IPS DF 6.9 (cell line): ENCODE measurements at regions not wholly inside any gene's neighbourhood (a gene's known extent, or its start where the extent isn't known, plus 50 kb on each side); places are given as distances from the start of the nearest gene placed in this dataset.

ENCODE experiments used
- DNase-seq: peaks from one replicate; pipeline ENCODE4 v3.0.0-alpha.2; 2013; ENCODE audit warnings: low read depth, low spot score
- H3K27ac ChIP-seq: one replicate; pipeline ENCODE4 v1.5.1; 2013; ENCODE audit warnings: low read length, control low read depth
- H3K27me3 ChIP-seq: 2 replicates; pipeline ENCODE4 v1.6.1; 2013; ENCODE audit warnings: mild to moderate bottlenecking, low read length; ENCODE audit not compliant: control insufficient read depth, insufficient read depth
- H3K36me3 ChIP-seq: 2 replicates; pipeline ENCODE4 v1.6.1; 2013; ENCODE audit warnings: low read length; ENCODE audit not compliant: control insufficient read depth, insufficient read depth
- H3K4me1 ChIP-seq: 2 replicates; pipeline ENCODE4 v1.6.1; 2013; ENCODE audit warnings: low read length; ENCODE audit not compliant: control insufficient read depth, insufficient read depth
- H3K4me3 ChIP-seq: 2 replicates; pipeline ENCODE4 v1.5.1; 2013; ENCODE audit warnings: mild to moderate bottlenecking, low read length
- H3K9me3 ChIP-seq: 2 replicates; pipeline ENCODE4 v1.6.1; 2013; ENCODE audit warnings: low read length, inconsistent platforms; ENCODE audit not compliant: control insufficient read depth, insufficient read depth
- WGBS: extraction: QIAGEN DNeasy Blood & Tissue Kit; methylation state at CpG from one replicate; pipeline ENCODE4 v1.1.7; 2013; ENCODE audit warnings: mixed read lengths, missing lambda C conversion rate; ENCODE audit not compliant: insufficient read length, insufficient coverage; 5-methylcytosine and 5-hydroxymethylcytosine counted together

DNA sequence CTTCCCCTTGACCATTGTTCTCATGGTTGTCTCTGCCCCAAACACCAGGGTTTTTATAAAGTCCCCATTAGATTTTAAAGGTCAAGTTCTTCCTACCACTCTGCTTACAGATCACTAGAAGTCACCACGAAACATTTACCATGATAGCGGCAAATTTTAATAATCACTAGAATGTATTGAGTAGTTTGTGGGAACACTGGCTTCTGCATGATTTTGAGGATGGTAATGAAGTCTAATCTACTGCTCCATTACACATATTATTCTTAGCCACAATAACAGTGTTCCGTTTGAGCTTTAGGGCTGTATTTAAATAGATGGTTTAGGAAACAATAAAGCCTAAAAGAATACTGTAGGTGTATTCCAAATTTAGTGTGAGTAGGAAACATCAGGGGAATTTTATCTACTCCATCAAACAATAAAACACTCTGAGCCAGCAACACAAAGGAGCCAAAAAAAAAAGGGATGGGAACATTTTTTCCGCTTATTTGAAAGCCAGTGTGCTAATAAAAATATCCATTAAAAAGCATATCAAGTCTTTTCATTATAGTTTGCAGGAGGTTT lies 49.7 kb downstream of the KLF12 start:
- no peak overlapping the region for H3K27ac ChIP-seq
- no peak overlapping the region for H3K4me3 ChIP-seq
- H3K36me3 ChIP-seq = no peaks in the 10 kb centered on the region
- no peak for DNase-seq
- H3K27me3 ChIP-seq = no peaks in the 10 kb centered on the region
- H3K9me3 ChIP-seq = no peaks in the 10 kb centered on the region
- whole genome bisulfite sequencing = no CpG with 5 or more reads among the region's 4 CpGs
- no peaks in the 10 kb centered on the region for H3K4me1 ChIP-seq

DNA sequence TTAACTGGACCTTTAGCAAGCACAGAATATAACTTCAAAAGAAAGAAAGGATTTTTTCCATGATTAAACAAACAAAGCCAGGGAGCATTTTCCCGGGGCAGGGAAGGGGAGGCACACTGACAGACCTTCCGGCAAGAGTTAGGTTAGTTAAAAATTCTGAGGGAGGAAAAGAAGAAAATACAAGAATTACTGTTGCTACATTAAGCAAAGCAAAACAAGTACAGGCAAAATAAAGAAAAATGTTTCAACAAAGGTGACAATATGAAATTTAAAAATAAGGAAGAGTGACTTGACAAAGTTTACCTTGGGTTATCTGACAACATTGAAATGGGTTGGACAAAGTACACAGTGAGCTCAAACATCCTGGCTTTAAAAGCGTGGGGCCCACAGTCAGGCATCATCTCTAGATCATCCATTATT lies 51.5 kb downstream of the KLF12 start:
- WGBS = no CpG with 5 or more reads among the region's 3 CpGs
- H3K36me3 ChIP-seq = no peaks in the 10 kb centered on the region
- no peak for DNase-seq
- no peak overlapping the region for H3K4me3 ChIP-seq
- no peaks in the 10 kb centered on the region for H3K27me3 ChIP-seq
- H3K4me1 ChIP-seq = no peaks in the 10 kb centered on the region
- H3K27ac ChIP-seq = no peak overlapping the region
- H3K9me3 ChIP-seq = no peaks in the 10 kb centered on the region

DNA sequence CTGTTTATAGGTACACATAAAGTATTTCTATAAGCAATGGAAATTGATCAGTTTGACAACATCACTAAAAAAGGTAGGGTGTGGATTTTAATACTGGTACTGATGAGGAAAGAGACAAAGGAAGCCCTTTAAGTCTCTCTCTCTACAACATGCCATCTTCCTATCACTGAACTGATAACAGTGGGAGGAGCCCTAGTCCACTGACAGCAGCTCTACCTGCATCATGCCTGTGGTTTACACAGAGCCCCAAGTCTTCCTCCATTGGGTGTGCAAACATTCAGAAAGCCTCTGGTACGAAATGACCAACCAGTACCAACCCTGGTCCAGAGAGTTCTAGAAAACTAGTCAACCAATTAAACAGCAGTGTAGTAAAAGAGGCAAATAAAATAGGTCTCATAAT lies 53.4 kb downstream of the KLF12 start:
- H3K27ac ChIP-seq = no peak overlapping the region
- H3K9me3 ChIP-seq = no peaks in the 10 kb centered on the region

DNA sequence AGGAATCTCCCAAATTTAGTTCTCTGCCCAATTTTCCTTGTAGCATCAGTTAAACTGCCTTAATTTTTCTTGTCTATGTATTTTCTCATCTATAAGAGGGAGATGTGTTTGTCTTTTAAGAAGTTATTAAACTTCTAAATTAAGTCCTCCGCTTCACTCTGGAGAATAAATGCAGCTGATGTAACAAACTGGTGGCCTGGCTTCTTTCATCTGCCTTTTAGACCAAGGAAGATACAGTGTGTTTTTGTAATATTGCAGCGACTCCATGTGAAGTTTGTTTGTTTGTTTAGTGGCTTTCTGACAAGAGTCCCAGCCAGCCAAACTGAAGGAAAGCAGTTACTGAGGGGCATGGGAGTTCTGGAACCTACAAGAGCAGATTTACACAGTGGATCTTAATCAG lies 56.4 kb downstream of the KLF12 start:
- Histone ChIP-seq H3K9me3 (no peaks in the 10 kb centered on the region), H3K27ac (no peak overlapping the region), H3K36me3 (no peaks in the 10 kb centered on the region), H3K4me3 (no peak overlapping the region), H3K27me3 (no peaks in the 10 kb centered on the region), H3K4me1 (no peaks in the 10 kb centered on the region)
- DNase-seq = no peak
- no CpG with 5 or more reads among the region's 2 CpGs for WGBS

More for the DNA sequence above, 53.4 kb downstream of the KLF12 start:
- H3K4me3 ChIP-seq = no peak overlapping the region
- H3K27me3 ChIP-seq = no peaks in the 10 kb centered on the region
- no peaks in the 10 kb centered on the region for H3K4me1 ChIP-seq
- DNase-seq = no peak
- no peaks in the 10 kb centered on the region for H3K36me3 ChIP-seq
- WGBS = no CpG with 5 or more reads among the region's 1 CpG

DNA sequence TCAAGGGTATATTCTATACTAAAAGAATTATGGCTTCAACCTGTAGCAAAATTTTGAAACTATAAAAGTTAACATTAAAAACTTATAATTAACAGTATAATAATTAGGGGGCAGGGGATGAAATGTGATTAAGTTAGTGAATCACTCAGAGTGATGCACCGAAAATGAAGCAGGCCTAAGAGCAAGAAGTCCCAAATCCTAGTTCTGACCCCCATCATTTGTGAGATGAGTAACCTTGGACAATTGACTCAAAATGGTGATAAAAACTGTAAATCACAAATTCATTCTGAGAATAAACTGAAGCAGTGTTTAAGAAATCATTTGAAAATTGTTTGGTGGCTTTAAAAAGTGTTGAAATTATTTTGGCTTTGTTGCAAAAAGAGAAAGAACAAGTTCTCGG lies 56.8 kb downstream of the KLF12 start:
- Histone ChIP-seq H3K27me3 (no peaks in the 10 kb centered on the region), H3K36me3 (no peaks in the 10 kb centered on the region), H3K9me3 (no peaks in the 10 kb centered on the region), H3K27ac (no peak overlapping the region), H3K4me3 (no peak overlapping the region), H3K4me1 (no peaks in the 10 kb centered on the region)
- WGBS = no CpG with 5 or more reads among the region's 2 CpGs
- DNase-seq = no peak

DNA sequence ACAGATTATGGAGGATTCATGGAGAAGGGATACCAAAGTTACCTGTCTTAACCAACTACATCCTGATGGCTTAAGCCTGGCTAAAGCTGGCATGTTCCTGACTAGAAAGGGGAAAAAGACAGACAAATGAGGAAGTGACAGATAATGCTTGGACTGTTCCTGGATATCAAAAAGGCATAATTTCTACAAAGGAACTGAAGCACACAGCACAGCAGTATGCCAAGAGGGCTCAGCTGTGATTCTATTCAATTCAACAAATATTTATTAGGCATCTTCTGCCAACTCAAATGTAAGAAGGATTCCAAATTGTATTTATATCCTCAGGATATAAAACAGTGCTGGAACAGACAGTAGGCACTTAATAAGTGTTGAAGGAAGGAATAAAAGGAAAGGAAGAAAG lies 59.5 kb downstream of the KLF12 start:
- Histone ChIP-seq H3K36me3 (no peaks in the 10 kb centered on the region), H3K27me3 (no peaks in the 10 kb centered on the region), H3K4me1 (no peaks in the 10 kb centered on the region), H3K4me3 (no peak overlapping the region), H3K27ac (no peak overlapping the region), H3K9me3 (no peaks in the 10 kb centered on the region)
- DNase-seq = no peak

DNA sequence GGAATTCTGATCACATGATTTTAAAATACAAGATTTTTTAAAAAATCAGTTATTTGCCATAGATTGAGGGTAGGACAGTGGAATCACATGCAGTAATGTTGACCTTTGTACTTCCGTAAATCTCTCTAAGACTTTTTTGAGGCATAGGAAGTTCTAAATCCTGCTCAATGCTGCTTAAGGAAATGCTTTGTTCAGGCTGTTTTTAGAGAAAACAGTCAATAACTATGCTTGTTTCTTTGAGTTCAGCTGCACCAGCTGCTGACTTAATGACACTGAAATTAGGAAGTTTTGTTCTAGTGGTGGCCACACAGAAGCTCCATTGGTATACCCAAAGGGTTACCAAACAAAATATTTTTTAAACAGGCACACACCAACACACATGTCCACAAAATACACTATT lies 60.9 kb downstream of the KLF12 start:
- Histone ChIP-seq H3K27ac (no peak overlapping the region), H3K9me3 (no peaks in the 10 kb centered on the region), H3K27me3 (no peaks in the 10 kb centered on the region), H3K4me3 (no peak overlapping the region), H3K36me3 (no peaks in the 10 kb centered on the region), H3K4me1 (no peaks in the 10 kb centered on the region)
- no peak for DNase-seq
- no CpG with 5 or more reads among the region's 1 CpG for WGBS

DNA sequence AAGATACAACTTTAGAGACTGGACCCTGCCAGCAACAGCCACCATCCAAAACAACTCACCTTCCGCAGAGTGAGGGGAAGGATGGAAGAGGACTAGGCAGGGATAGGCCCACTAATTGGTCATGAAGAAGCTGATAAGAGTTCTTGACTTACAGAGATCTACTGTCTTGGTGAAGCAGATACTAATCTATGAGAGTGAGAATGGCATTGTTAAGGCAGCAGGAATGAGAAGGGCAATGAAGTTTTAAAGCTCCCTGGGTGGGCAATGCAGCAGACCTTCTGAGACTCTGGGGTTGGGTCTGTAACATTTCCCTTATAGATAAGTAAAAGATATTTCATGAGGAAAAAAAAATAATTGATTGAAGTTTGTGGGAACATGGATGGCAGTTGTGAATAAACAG lies 63.7 kb downstream of the KLF12 start:
- no peak overlapping the region for H3K4me3 ChIP-seq
- WGBS = no CpG with 5 or more reads among the region's 1 CpG
- no peaks in the 10 kb centered on the region for H3K36me3 ChIP-seq
- no peaks in the 10 kb centered on the region for H3K9me3 ChIP-seq
- H3K27ac ChIP-seq = no peak overlapping the region
- no peak for DNase-seq
- H3K27me3 ChIP-seq = no peaks in the 10 kb centered on the region
- H3K4me1 ChIP-seq = no peaks in the 10 kb centered on the region

DNA sequence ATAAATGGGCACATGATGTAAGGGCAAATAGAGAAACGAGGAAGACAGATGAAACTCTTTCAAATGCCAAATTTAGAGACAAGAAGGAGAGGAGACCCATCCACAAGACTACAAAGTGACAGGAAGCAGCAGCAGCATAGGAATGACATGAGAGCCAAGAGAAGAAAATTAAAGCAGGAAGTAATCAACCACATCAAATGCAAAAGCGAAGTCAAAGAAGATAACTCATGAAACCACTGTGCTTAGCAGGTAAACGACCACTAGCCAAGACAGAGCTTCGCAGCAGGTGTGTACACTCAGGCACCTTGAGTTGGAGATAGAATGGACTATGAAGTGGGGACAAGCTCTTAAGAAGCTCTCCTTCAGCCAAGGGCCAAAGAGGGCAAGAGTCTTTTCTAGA lies 64.1 kb downstream of the KLF12 start:
- Histone ChIP-seq H3K27ac (no peak overlapping the region), H3K4me3 (no peak overlapping the region), H3K4me1 (no peaks in the 10 kb centered on the region)

DNA sequence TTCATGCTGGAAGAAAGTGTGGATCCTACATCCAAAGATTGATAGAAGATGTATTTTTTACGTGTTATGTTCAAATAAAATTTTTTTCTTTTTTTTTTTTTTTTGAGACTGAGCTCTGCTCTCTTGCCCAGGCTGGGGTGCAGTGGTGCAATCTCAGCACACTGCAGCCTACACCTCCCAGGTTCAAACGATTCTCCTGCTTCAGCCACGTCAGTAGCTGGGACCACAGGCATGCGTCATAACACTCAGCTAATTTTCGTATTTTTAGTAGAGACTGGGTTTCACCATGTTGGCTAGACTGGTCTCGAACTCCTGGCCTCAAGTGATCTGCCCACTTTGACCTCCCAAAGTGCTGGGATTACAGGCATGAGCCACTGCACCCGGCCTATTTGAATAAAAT lies 65.7 kb downstream of the KLF12 start:
- Histone ChIP-seq H3K4me3 (no peak overlapping the region), H3K36me3 (no peaks in the 10 kb centered on the region), H3K9me3 (no peaks in the 10 kb centered on the region), H3K27ac (no peak overlapping the region), H3K4me1 (no peaks in the 10 kb centered on the region), H3K27me3 (no peaks in the 10 kb centered on the region)
- no CpG with 5 or more reads among the region's 7 CpGs for WGBS
- DNase-seq = no peak

More for the DNA sequence above, 64.1 kb downstream of the KLF12 start:
- no CpG with 5 or more reads among the region's 4 CpGs for WGBS
- DNase-seq = no peak
- Histone ChIP-seq H3K9me3 (no peaks in the 10 kb centered on the region), H3K27me3 (no peaks in the 10 kb centered on the region), H3K36me3 (no peaks in the 10 kb centered on the region)

DNA sequence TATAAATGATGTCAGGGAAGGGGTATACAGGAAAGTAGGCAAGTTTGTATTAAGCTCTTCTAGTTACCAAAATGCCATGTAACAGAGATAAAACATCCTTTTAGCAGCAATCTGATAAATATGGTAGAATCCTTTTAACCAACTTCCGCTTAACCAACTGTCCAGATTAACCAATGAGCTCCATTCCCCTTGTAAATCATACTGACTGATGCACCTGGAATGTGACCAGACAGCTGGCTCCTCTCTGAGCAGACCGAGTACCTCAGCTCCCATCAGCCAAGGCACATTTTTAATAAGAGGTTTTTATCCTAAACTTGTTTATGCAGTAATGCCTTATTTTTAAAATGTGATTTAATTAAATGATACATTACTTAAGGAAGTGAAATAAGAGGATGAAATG lies 66.4 kb downstream of the KLF12 start:
- Histone ChIP-seq H3K27me3 (no peaks in the 10 kb centered on the region), H3K4me3 (no peak overlapping the region), H3K4me1 (no peaks in the 10 kb centered on the region), H3K27ac (no peak overlapping the region), H3K9me3 (no peaks in the 10 kb centered on the region), H3K36me3 (no peaks in the 10 kb centered on the region)
- no peak for DNase-seq
- WGBS = no CpG with 5 or more reads among the region's 2 CpGs
